ENCODE measurements at regions not wholly inside any gene's neighbourhood (a gene's known extent, or its start where the extent isn't known, plus 50 kb on each side); places are given as distances from the start of the nearest gene placed in this dataset.

DNA sequence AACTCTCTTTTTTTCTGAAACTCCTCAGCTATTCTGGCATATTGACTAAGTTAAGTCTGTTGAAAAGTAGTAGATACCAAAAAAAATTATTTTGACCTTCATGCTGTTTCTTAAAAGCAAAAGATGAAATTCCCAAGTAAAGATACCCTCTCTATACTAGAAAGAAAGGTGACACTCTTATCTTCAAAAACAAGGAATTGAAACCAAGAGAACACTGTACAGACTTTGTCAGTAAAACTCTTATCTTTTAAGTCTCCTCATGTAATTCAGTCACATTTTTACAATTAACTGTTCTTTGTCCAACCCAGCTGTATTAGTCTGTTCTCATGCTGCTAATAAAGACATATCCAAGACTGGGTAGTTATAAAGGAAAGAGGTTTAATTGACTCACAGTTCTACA, 496.2 kb downstream of the LTN1 start:
- TF ChIP-seq ZFX (IDR thresholded peaks at IDR 0.05) = no peak
- TF ChIP-seq, protein P1, sequence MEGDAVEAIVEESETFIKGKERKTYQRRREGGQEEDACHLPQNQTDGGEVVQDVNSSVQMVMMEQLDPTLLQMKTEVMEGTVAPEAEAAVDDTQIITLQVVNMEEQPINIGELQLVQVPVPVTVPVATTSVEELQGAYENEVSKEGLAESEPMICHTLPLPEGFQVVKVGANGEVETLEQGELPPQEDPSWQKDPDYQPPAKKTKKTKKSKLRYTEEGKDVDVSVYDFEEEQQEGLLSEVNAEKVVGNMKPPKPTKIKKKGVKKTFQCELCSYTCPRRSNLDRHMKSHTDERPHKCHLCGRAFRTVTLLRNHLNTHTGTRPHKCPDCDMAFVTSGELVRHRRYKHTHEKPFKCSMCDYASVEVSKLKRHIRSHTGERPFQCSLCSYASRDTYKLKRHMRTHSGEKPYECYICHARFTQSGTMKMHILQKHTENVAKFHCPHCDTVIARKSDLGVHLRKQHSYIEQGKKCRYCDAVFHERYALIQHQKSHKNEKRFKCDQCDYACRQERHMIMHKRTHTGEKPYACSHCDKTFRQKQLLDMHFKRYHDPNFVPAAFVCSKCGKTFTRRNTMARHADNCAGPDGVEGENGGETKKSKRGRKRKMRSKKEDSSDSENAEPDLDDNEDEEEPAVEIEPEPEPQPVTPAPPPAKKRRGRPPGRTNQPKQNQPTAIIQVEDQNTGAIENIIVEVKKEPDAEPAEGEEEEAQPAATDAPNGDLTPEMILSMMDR (conservative IDR thresholded peaks at IDR 0.05) = no peak
- H3K27ac ChIP-seq = no peak overlapping the region

DNA sequence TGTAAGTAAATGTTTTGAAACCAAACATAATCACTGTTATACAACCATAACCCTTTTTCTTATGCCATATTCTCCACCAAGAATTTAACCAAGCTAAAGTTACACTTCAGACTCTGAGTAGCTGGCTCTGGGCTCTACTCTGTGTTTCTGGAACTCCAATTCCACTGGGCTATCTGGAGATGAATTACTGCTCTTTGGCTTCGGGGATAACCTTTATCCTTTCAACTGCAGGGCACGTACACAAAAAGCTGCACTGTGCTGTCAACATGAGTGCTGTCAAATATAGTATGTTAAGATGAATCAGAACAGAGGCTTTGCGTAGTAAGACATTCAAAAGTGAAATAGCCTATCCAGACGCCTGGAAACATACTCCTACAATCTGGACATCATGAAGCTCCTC, 500.6 kb downstream of the LTN1 start:
- TF ChIP-seq, protein P1 (conservative IDR thresholded peaks at IDR 0.05) = no peak
- TF ChIP-seq ZFX (IDR thresholded peaks at IDR 0.05) = no peak
- H3K27ac ChIP-seq = no peak overlapping the region

DNA sequence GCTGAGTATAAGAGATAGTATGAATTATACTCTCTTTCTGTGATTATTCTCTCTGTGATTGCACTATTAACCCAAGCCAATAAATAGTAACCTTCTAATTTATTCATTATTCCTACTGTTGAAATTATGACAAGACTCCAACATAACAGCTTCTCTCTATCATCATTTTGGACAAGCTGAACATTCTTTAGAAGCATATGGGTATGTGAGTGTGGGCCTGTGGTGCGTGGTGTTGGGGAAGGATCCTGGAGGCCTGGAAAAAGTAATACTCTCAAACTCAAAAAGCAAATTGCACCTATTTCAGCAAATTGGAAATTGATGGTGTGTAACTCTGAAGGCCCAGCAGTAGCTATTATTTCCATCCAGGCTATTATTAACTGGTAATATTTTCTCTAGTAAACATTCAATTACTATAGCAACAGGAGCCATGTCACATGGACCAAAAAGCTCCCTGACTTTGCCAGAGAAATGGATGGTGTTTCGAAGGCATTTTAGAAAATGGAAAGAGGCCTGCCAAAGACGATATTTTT, 502.8 kb downstream of the LTN1 start:
- no peak for TF ChIP-seq ZFX (IDR thresholded peaks at IDR 0.05)
- TF ChIP-seq, protein P1 (conservative IDR thresholded peaks at IDR 0.05) = no peak
- H3K27ac ChIP-seq = no peak overlapping the region

DNA sequence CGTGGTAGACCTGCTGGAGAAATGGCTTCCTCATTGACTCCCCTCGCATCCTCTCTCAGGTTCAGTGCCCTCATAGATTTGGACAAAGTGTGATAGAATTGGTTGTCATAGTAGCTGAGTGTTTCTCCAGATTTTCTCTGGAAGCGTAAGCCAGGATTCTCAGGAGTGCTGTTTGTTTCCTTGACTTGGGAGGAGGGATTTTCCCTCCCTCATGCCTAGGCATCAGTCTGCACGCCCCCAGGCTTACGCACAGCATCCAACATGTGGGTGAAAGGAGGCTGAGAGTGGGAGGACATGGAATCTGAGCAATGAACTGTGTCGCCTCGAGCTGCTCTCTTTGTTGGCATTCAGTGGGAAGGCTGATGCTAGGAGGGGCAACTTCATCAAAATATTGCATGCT, 503.5 kb downstream of the LTN1 start:
- TF ChIP-seq, protein P1 (conservative IDR thresholded peaks at IDR 0.05) = no peak
- no peak for TF ChIP-seq ZFX (IDR thresholded peaks at IDR 0.05)
- no peak overlapping the region for H3K27ac ChIP-seq

DNA sequence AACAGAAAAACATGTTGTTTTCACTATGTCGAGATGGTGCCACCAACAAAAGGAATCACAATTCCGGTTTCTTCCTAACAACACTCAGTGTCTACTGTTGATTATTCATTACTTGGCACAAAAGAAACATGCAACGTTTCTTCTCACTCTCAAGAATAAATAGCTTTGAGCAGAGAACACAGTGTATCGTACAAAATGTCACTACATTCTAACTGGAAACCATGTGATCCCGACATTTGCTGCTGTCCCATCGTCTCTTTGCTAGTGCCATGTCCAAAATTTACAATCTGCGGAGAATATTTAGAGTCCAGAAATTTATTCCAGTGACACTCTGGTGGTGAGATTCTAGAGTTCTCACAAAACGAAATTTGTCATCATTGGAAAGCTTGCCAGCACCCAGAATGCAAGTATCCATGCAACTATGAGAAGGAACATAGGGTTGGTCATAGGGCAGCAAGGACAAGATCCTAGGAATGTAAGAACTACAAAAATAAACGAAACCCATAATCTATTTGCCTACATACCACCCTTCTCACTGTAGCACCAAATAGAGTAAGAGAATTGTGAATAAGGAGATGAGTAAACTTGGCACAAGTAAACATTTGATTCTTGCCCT, 505.1 kb downstream of the LTN1 start:
- TF ChIP-seq, protein P1 (conservative IDR thresholded peaks at IDR 0.05) = no peak
- TF ChIP-seq ZFX (IDR thresholded peaks at IDR 0.05) = no peak
- H3K27ac ChIP-seq = no peak overlapping the region

DNA sequence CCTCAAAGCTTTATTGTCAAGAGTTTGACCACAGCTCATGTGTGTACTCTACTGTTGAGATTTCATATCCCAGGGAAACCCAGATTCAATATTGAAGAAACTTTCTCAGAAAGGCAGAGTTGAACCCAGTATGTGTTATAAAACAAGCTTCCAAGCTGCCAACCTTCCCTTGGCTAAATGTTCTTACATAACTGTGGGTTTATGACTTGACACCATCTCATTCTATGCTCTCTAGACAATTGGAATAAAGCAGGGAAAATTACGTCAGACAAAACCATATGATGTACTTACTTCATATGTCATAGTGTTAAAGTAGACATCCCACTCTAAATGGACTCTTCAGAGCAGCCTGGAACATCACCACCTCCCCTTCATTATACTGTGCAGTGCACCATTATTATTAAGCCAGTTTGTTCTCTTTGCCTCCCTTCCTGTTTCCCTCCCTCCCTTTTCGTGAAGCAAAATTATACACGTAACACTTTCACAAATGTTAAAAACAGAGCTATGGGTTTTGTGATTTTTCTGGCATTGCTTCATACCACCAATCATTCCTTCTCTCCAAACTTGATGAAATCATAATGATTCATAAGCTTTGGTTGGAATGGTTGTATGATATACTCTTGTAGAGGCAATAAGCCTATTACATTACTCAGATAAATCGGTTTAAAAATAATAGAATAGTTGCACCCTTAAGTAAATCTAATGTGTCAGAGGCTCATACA, 507.2 kb downstream of the LTN1 start:
- TF ChIP-seq ZFX (IDR thresholded peaks at IDR 0.05) = no peak
- TF ChIP-seq, protein P1 (conservative IDR thresholded peaks at IDR 0.05) = no peak
- no peak overlapping the region for H3K27ac ChIP-seq

DNA sequence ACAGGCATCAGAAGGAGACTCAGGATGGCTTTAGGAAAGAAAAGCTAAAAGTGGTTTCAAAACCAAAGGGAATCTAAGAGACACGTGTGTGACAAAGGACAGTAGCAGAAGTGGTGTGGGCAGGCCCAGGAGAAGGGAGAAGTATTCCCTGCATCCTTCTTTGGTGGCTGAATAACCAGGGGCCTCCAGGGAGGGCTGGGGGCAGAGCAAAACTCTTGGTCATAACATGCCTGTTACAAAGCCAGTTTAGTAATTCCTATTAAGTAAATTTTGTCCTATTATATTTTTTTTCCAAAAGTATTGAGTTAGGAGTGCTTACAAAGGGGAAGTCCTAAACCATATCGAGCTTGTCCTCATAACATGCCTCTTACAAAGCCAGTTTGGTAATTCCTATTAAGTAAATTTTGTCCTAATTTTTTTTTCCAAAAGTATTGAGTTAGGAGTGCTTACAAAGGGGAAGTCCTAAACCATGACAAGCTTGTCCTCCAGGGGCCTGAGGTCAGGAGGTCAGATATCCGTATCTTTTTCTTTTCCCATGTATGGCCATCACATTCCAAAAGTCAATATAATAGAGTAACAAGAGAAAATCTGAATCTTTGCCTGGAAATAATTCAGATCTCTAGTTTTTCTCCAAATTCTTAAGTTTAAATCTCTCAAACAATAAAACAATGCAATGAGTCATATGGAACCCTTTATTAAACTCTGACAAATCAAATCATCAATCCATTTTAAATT, 509.2 kb downstream of the LTN1 start:
- no peak for TF ChIP-seq ZFX (IDR thresholded peaks at IDR 0.05)
- TF ChIP-seq, protein P1 (conservative IDR thresholded peaks at IDR 0.05) = no peak
- no peak overlapping the region for H3K27ac ChIP-seq
